B cell (primary cell): ENCODE measurements at regions not wholly inside any gene's neighbourhood (a gene's known extent, or its start where the extent isn't known, plus 50 kb on each side); places are given as distances from the start of the nearest gene placed in this dataset.

Experiments
- ATAC-seq: fragments of 200-7000 bp; cut with Tn5 transposase; one replicate; pipeline ENCODE4 v1.10.0; 2021; ENCODE audit warnings: low read depth, mild to moderate bottlenecking, moderate number of reproducible peaks, moderate library complexity
- CTCF ChIA-PET: fragments of 350-600 bp; sonication (Branson Sonifier 250); formaldehyde crosslinking; loops from one replicate; lab custom pipeline; 2021; ENCODE audit warnings: antibody characterized with exemption, inconsistent platforms; lab: Charles Lee
- POLR2A ChIA-PET: fragments of 350-600 bp; sonication (Branson Sonifier 250); formaldehyde crosslinking; loops from one replicate; lab custom pipeline; 2021; ENCODE audit warnings: antibody characterized with exemption; lab: Charles Lee
- DNase-seq: peaks from one replicate; pipeline ENCODE4 v3.0.0; 2013
- H2AFZ ChIP-seq: 2 replicates; pipeline ENCODE4 v1.6.1; 2012; ENCODE audit warnings: mild to moderate bottlenecking, low read depth, low read length; ENCODE audit not compliant: insufficient read depth, poor library complexity, severe bottlenecking
- H3K27ac ChIP-seq, 2 donors: 1 replicate in 1 of 2; 2 replicates in 1 of 2; pipeline ENCODE4 v1.5.1; 2012 to 2013; ENCODE audit warnings: low read length in 2 of 2, mild to moderate bottlenecking in 2 of 2, moderate library complexity in 1 of 2
- H3K27me3 ChIP-seq, 4 experiments: fragments of 200-600 bp in 1 of 4; sonication (generic) in 1 of 4; replicated peaks in 1 of 4; 1 replicate in 2 of 4; 2 replicates in 2 of 4; pipeline versions ENCODE4 v1.6.1 to v1.7.0; 2013 to 2016; ENCODE audit warnings: low read length in 3 of 4, mild to moderate bottlenecking in 2 of 4, mixed read lengths in 1 of 4, moderate library complexity in 1 of 4; ENCODE audit not compliant: insufficient read depth in 4 of 4, control insufficient read depth in 3 of 4; ENCODE audit errors: control extremely low read depth in 1 of 4
- H3K36me3 ChIP-seq, 2 experiments: replicated peaks in 1 of 2; 1 replicate in 1 of 2; 2 replicates in 1 of 2; pipeline versions ENCODE4 v1.6.1 to v1.7.1; 2013; ENCODE audit warnings: low read length in 1 of 2; ENCODE audit not compliant: insufficient read depth in 2 of 2, control insufficient read depth in 1 of 2; ENCODE audit errors: control extremely low read depth in 1 of 2, extremely low read depth in 1 of 2
- H3K4me1 ChIP-seq, 2 donors: fragments of 200-600 bp in 1 of 2; sonication (generic) in 1 of 2; 1 replicate in 1 of 2; 2 replicates in 1 of 2; pipeline versions ENCODE4 v1.5.1 to v1.6.1; 2013 to 2017; ENCODE audit warnings: low read length in 2 of 2; ENCODE audit not compliant: control insufficient read depth in 2 of 2, insufficient read depth in 2 of 2
- H3K4me2 ChIP-seq: replicated peaks from 2 replicates; pipeline ENCODE3; 2012; ENCODE audit warnings: mild to moderate bottlenecking, low read depth, low read length; ENCODE audit not compliant: poor library complexity, severe bottlenecking
- H3K4me3 ChIP-seq, 5 experiments: fragments of 200-600 bp in 1 of 5; sonication (generic) in 1 of 5; 1 replicate in 3 of 5; 2 replicates in 2 of 5; pipeline versions ENCODE4 v1.5.1 to v1.7.0; 2011 to 2016; ENCODE audit warnings: low read length in 4 of 5, mild to moderate bottlenecking in 4 of 5, low read depth in 2 of 5, control low read depth in 1 of 5, moderate library complexity in 1 of 5; ENCODE audit not compliant: insufficient read depth in 1 of 5; ENCODE audit errors: control extremely low read depth in 1 of 5, extremely low read depth in 1 of 5
- H3K79me2 ChIP-seq: fragments of 200-600 bp; sonication (generic); one replicate; pipeline ENCODE4 v1.6.0; 2016; ENCODE audit warnings: low read length; ENCODE audit not compliant: control insufficient read depth, insufficient read depth
- H3K9ac ChIP-seq: fragments of 200-600 bp; sonication (generic); 2 replicates; pipeline ENCODE4 v1.6.1; 2017; ENCODE audit warnings: mild to moderate bottlenecking, low read length, moderate library complexity
- H3K9me3 ChIP-seq, 3 donors: one replicate each; pipeline versions ENCODE4 v1.6.1 to v1.7.1; 2013; ENCODE audit warnings: low read length in 2 of 3; ENCODE audit not compliant: control insufficient read depth in 2 of 3, insufficient read depth in 1 of 3; ENCODE audit errors: control extremely low read depth in 1 of 3
- H4K20me1 ChIP-seq: 2 replicates; pipeline ENCODE4 v1.6.0; 2012; ENCODE audit warnings: mild to moderate bottlenecking, low read length; ENCODE audit not compliant: insufficient read depth, control insufficient read depth, poor library complexity, severe bottlenecking
- H3K27ac Mint-ChIP-seq: one replicate; pipeline ENCODE4 v1.8.0; 2021; ENCODE audit warnings: mixed read lengths
- H3K27me3 Mint-ChIP-seq: one replicate; pipeline ENCODE4 v1.8.0; 2021; ENCODE audit warnings: mixed read lengths
- H3K4me1 Mint-ChIP-seq: one replicate; pipeline ENCODE4 v1.8.0; 2021; ENCODE audit warnings: mixed read lengths
- H3K4me3 Mint-ChIP-seq: one replicate; pipeline ENCODE4 v1.8.0; 2021; ENCODE audit warnings: mixed read lengths
- H3K9me3 Mint-ChIP-seq: one replicate; pipeline ENCODE4 v1.8.0; 2022; ENCODE audit warnings: mixed read lengths; ENCODE audit not compliant: insufficient read depth
- EZH2 ChIP-seq: IDR thresholded peaks from 2 replicates; pipeline ENCODE4 v1.6.1; 2012; ENCODE audit warnings: borderline replicate concordance, low read depth, mild to moderate bottlenecking, moderate library complexity, low read length; ENCODE audit not compliant: insufficient read depth, poor library complexity, severe bottlenecking
- WGBS: methylation state at CpG from one replicate; pipeline ENCODE4 v1.1.5; 2013; ENCODE audit warnings: missing lambda C conversion rate; ENCODE audit not compliant: insufficient coverage; 5-methylcytosine and 5-hydroxymethylcytosine counted together
- intact Hi-C: fragments of 100-400 bp; cut with micrococcal nuclease; formaldehyde crosslinking; loops from one replicate; pipeline ENCODE4 v1.10.0; 2022
- TF ChIP-seq, protein P1 (sequence below): fragments of 200-600 bp; IDR thresholded peaks from one replicate; pipeline ENCODE4 v1.8.0; 2022; ENCODE audit warnings: antibody characterized with exemption, mild to moderate bottlenecking

DNA sequence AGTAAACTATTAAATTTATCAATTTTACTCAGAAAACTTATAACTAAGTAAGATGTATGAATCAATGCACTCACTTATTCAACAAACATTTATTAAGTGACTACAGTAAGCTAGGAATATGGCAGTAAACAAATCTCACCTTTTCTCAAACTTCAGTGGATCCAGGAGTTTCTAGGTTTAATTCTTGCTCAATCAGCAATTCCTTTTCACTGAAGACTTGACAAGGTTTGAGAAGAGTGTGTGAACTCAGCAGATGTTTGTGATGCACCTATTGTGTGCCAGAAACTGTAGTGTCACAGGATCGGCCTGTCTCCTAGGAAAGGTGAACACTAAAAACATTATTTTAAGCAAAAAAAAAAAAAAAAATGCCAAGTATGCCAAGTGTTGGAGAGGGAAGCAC is 167.8 kb downstream of the ALG10 start:
- CTCF ChIA-PET, result no interaction called here
- Mint-ChIP-seq H3K9me3 (no peaks in the 10 kb centered on the region), H3K27me3 (peaks cover 12% of the 10 kb centered on the region), H3K4me3 (peak overlapping the region; percentile 56), H3K4me1 (peaks cover 28% of the 10 kb centered on the region), H3K27ac (no peak overlapping the region)
- peak overlapping the region; percentile 48 for H3K4me2 ChIP-seq
- no peaks in the 10 kb centered on the region for H3K27me3 ChIP-seq
- no peak for TF ChIP-seq EZH2
- POLR2A ChIA-PET, result no interaction called here
- H3K27ac ChIP-seq, result peak overlapping the region; percentile 1 to 64
- peaks cover 18 to 27% of the 10 kb centered on the region in 2 donors for H3K4me1 ChIP-seq
- intact Hi-C loops, result no loop called here
- no peaks in the 10 kb centered on the region for H3K36me3 ChIP-seq
- no peak overlapping the region for H3K4me3 ChIP-seq
- no peak overlapping the region for H2AFZ ChIP-seq
- peak overlapping the region; percentile 22 for H3K9ac ChIP-seq
- no peaks in the 10 kb centered on the region for H4K20me1 ChIP-seq
- no CpG with 5 or more reads among the region's 1 CpG for WGBS
- no peak for ATAC-seq
- no peaks in the 10 kb centered on the region for H3K9me3 ChIP-seq
- DNase-seq, result no peak
- no peaks in the 10 kb centered on the region for H3K79me2 ChIP-seq

DNA sequence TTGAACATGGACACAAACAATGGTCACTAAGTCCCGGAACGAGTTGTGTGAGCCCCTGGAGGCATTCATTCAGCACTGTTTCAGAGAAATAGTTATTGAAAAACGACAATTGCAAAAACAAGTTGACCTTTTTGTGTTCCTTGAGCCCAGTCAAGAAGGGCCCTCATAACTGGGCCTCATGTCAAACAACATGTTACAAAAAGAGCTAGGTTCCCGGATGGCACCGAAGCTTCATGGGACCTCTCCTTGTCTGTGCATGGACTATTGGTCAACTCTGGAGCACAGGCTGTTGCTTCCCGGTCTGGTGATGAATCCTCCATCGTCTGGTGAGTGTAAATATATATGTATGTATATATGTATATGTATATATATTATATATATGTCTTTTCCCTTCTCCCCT is 176.6 kb downstream of the ALG10 start:
- H3K36me3 ChIP-seq, result no peaks in the 10 kb centered on the region
- no peaks in the 10 kb centered on the region for H3K9me3 Mint-ChIP-seq
- POLR2A ChIA-PET, result no interaction called here
- intact Hi-C loops, result no loop called here
- TF ChIP-seq, protein P1, sequence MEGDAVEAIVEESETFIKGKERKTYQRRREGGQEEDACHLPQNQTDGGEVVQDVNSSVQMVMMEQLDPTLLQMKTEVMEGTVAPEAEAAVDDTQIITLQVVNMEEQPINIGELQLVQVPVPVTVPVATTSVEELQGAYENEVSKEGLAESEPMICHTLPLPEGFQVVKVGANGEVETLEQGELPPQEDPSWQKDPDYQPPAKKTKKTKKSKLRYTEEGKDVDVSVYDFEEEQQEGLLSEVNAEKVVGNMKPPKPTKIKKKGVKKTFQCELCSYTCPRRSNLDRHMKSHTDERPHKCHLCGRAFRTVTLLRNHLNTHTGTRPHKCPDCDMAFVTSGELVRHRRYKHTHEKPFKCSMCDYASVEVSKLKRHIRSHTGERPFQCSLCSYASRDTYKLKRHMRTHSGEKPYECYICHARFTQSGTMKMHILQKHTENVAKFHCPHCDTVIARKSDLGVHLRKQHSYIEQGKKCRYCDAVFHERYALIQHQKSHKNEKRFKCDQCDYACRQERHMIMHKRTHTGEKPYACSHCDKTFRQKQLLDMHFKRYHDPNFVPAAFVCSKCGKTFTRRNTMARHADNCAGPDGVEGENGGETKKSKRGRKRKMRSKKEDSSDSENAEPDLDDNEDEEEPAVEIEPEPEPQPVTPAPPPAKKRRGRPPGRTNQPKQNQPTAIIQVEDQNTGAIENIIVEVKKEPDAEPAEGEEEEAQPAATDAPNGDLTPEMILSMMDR, result no peak
- TF ChIP-seq EZH2, result no peak
- peaks cover 6% of the 10 kb centered on the region for H3K4me1 Mint-ChIP-seq
- no peaks in the 10 kb centered on the region for H4K20me1 ChIP-seq
- CTCF ChIA-PET, result no interaction called here
- H2AFZ ChIP-seq, result no peak overlapping the region
- ATAC-seq (no peak), DNase-seq (no peak)
- H3K9me3 ChIP-seq, result peaks cover 0 to under 1% (median 0%) of the 10 kb centered on the region in 3 donors
- H3K4me3 ChIP-seq, result no peak overlapping the region
- H3K4me3 Mint-ChIP-seq, result no peak overlapping the region
- H3K27ac ChIP-seq, result no peak overlapping the region
- no peak overlapping the region for H3K27ac Mint-ChIP-seq
- H3K4me1 ChIP-seq, result peaks cover 0 to 2% of the 10 kb centered on the region in 2 donors
- H3K4me2 ChIP-seq, result no peak overlapping the region
- no peaks in the 10 kb centered on the region for H3K27me3 ChIP-seq
- WGBS, result 79% methylated on average over 4 of the region's 7 CpGs
- no peaks in the 10 kb centered on the region for H3K79me2 ChIP-seq
- peaks cover 21% of the 10 kb centered on the region for H3K27me3 Mint-ChIP-seq
- H3K9ac ChIP-seq, result no peak overlapping the region
